ENCODE measurements at regions not wholly inside any gene's neighbourhood (a gene's known extent, or its start where the extent isn't known, plus 50 kb on each side); places are given as distances from the start of the nearest gene placed in this dataset.

DNA sequence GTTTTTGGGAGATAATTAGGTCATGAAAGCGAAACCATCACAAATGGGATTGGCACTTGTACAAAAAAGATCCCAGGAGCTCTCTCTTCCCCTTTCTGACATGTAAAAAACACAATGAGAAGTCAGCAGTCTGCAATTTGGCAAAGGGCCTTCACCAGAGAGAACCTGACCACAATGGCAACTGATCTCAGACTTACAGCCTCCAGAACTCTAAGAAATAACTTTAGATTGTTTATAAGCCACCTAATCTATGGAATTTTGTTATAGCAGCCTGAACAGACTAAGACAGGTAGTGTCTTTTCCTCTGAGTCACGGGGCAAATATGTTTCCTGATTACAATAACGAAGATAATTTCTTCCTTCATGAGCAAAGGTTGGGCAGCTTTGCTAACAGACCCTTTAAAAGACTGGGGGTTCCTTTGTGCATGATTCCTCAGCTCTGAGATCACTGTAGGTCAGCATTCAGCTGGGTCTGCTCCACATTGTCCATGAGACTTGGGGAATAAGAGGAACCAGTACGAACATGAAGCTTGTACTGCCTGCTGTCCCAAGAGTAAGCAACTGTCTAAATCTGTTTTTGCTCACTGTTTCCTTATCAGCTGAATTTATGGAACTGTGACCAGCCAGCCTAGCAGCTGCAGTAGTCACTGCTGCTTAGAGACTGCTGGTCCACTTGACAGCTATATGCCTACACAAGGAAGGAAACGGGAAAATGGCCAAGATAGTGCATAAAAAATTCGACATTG lies 191.6 kb downstream of the ANAPC10 start:
- H3K9me3 Mint-ChIP-seq, result peaks cover 0 to 2% (median 0%) of the 10 kb centered on the region in 5 donors
- Histone ChIP-seq H3K4me3 (ENCODE audit: low read length) (no peak overlapping the region), H3K36me3 (ENCODE audit: insufficient read depth, low read length) (no peaks in the 10 kb centered on the region), H3K27me3 (ENCODE audit: insufficient read depth, low read length, poor library complexity, severe bottlenecking) (no peaks in the 10 kb centered on the region), H3K9me3 (ENCODE audit: low read length) (no peaks in the 10 kb centered on the region), H3K27ac (ENCODE audit: low read depth, low read length) (no peak overlapping the region), H3K4me1 (ENCODE audit: insufficient read depth, low read length) (no peaks in the 10 kb centered on the region)
- no peaks in the 10 kb centered on the region for H3K36me3 Mint-ChIP-seq
- H3K4me3 Mint-ChIP-seq, result no peak overlapping the region
- peaks cover 0 to 2% of the 10 kb centered on the region in 2 donors for H3K27me3 Mint-ChIP-seq
- ChIA-PET POLR2A (no interaction called here), CTCF (no interaction called here)
- DNase-seq, result no peak
- no peak overlapping the region for H3K27ac Mint-ChIP-seq
- H3K4me1 Mint-ChIP-seq, result no peaks in the 10 kb centered on the region

GRCh38 chr4:144910723-144911122 lies 187.3 kb downstream of the ANAPC10 start:
- H3K36me3 Mint-ChIP-seq, result no peaks in the 10 kb centered on the region
- H3K36me3 ChIP-seq (ENCODE audit: insufficient read depth, low read length), result no peaks in the 10 kb centered on the region
- no peak overlapping the region for H3K27ac ChIP-seq (ENCODE audit: low read depth, low read length)
- CTCF ChIA-PET, result no interaction called here
- no peak for DNase-seq
- no peaks in the 10 kb centered on the region for H3K27me3 ChIP-seq (ENCODE audit: insufficient read depth, low read length, poor library complexity, severe bottlenecking)
- H3K27ac Mint-ChIP-seq, result peak overlapping the region in 1 of 8 donors; percentile 59
- peaks cover 0 to 2% (median 0%) of the 10 kb centered on the region in 5 donors for H3K9me3 Mint-ChIP-seq
- H3K9me3 ChIP-seq (ENCODE audit: low read length), result no peaks in the 10 kb centered on the region
- no peaks in the 10 kb centered on the region for H3K4me1 Mint-ChIP-seq
- no peaks in the 10 kb centered on the region for H3K27me3 Mint-ChIP-seq
- POLR2A ChIA-PET, result no interaction called here
- H3K4me1 ChIP-seq (ENCODE audit: insufficient read depth, low read length), result no peaks in the 10 kb centered on the region
- no peak overlapping the region for H3K4me3 ChIP-seq (ENCODE audit: low read length)
- H3K4me3 Mint-ChIP-seq, result no peak overlapping the region
